Progenitor cell of endocrine pancreas (in vitro differentiated cells): ENCODE measurements at regions not wholly inside any gene's neighbourhood (a gene's known extent, or its start where the extent isn't known, plus 50 kb on each side); places are given as distances from the start of the nearest gene placed in this dataset.
A peak's percentile ranks its signal among the peaks of the same experiment; 100 is the strongest.
"Not testable (repeated sequence)": the region's sequence is repeated elsewhere in the genome, so short reads cannot be mapped to it uniquely, and the experiment has no call there.

Source experiments
- DNase-seq: peaks from one replicate; pipeline ENCODE4 v3.0.0; 2021; ENCODE audit warnings: low spot score; ENCODE audit not compliant: unreplicated experiment
- H3K27ac Mint-ChIP-seq: 2 replicates; pipeline ENCODE4 v1.8.0; 2021; ENCODE audit warnings: mild to moderate bottlenecking, moderate library complexity, mixed read lengths
- H3K27me3 Mint-ChIP-seq: 2 replicates; pipeline ENCODE4 v1.8.0; 2021; ENCODE audit warnings: mixed read lengths
- H3K36me3 Mint-ChIP-seq: 2 replicates; pipeline ENCODE4 v1.8.0; 2022; ENCODE audit warnings: mixed read lengths; ENCODE audit not compliant: insufficient read depth
- H3K4me1 Mint-ChIP-seq: 2 replicates; pipeline ENCODE4 v1.8.0; 2021; ENCODE audit warnings: low read depth, mixed read lengths
- H3K4me3 Mint-ChIP-seq: 2 replicates; pipeline ENCODE4 v1.8.0; 2021; ENCODE audit warnings: low read depth, mild to moderate bottlenecking, moderate library complexity, mixed read lengths
- H3K9me3 Mint-ChIP-seq: 2 replicates; pipeline ENCODE4 v1.8.0; 2021; ENCODE audit warnings: low read depth, mixed read lengths
- TF ChIP-seq, protein P1 (sequence below): fragments of 200-600 bp; sonication (generic); IDR thresholded peaks from one replicate; pipeline ENCODE4 v1.5.0; 2021; ENCODE audit warnings: antibody characterized with exemption, mild to moderate bottlenecking; ENCODE audit not compliant: unreplicated experiment

DNA sequence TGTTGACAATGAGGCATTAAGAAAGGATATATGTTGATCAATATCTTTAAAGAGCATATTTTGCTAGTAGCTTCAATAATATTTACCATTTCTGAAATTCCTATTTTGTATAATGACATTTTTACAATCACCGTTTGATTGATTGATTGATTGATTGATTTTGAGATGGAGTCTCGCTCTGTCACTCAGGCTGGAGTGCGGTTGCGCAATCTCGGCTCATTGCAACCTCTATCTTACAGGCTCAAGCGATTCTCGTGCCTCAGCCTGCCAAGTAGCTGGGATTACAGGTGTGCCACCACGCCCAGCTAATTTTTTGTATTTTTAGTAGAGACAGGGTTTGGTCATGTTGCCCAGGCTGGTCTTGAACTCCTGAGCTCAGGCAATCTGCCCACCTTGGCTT lies 150.9 kb upstream of the TEX13D start:
- not testable (repeated sequence) for H3K27me3 Mint-ChIP-seq, H3K4me1 Mint-ChIP-seq, DNase-seq, H3K36me3 Mint-ChIP-seq, H3K4me3 Mint-ChIP-seq, H3K27ac Mint-ChIP-seq
- H3K9me3 Mint-ChIP-seq, result peaks cover 19% of the 10 kb centered on the region

DNA sequence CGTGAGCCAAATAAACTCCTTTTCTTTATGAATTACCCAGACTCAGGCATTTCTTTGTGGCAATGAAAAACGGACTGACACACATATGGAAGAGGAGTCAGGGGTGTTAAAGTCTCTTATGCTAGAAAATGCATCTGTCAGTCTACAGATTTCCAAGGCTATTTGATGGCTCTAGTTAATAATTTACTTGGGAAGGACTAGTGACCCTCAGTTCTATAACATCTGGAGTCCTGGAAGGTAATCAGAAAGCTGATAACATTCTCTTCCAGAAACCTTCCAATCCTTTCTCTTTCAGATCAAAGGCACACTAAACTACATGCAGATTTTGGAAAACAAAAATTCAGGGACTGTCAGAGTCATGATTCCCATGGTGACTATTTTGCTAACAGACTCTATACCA lies 142.0 kb upstream of the TEX13D start:
- TF ChIP-seq, protein P1, sequence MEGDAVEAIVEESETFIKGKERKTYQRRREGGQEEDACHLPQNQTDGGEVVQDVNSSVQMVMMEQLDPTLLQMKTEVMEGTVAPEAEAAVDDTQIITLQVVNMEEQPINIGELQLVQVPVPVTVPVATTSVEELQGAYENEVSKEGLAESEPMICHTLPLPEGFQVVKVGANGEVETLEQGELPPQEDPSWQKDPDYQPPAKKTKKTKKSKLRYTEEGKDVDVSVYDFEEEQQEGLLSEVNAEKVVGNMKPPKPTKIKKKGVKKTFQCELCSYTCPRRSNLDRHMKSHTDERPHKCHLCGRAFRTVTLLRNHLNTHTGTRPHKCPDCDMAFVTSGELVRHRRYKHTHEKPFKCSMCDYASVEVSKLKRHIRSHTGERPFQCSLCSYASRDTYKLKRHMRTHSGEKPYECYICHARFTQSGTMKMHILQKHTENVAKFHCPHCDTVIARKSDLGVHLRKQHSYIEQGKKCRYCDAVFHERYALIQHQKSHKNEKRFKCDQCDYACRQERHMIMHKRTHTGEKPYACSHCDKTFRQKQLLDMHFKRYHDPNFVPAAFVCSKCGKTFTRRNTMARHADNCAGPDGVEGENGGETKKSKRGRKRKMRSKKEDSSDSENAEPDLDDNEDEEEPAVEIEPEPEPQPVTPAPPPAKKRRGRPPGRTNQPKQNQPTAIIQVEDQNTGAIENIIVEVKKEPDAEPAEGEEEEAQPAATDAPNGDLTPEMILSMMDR, result no peak
- Mint-ChIP-seq H3K36me3 (no peaks in the 10 kb centered on the region), H3K27me3 (no peaks in the 10 kb centered on the region), H3K4me1 (no peaks in the 10 kb centered on the region), H3K9me3 (peaks cover 4% of the 10 kb centered on the region), H3K4me3 (no peak overlapping the region), H3K27ac (no peak overlapping the region)
- no peak for DNase-seq

DNA sequence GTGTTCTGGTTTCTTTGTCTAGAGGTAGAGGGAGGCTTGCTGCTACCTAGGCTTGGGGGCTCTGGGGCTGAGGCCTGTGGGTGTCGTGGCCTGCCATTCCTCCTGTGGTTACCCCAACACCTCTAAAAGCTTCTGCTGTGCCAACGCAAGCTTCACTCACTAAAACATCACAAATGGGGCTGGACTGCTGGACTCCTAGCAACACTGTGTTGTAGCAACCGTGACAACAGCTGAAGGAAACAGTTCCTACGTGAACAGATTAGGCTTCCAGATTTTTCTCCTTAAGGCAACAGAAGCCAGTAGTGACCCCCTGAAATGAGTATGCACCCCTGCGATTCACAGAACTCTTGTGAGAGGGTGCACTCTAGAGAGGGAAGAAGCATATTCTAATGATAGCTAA lies 138.3 kb upstream of the TEX13D start:
- TF ChIP-seq, protein P1, result no peak
- Mint-ChIP-seq H3K4me1 (no peaks in the 10 kb centered on the region), H3K27me3 (no peaks in the 10 kb centered on the region), H3K27ac (peak overlapping the region; percentile 27), H3K4me3 (no peak overlapping the region), H3K36me3 (no peaks in the 10 kb centered on the region), H3K9me3 (no peaks in the 10 kb centered on the region)
- no peak for DNase-seq

DNA sequence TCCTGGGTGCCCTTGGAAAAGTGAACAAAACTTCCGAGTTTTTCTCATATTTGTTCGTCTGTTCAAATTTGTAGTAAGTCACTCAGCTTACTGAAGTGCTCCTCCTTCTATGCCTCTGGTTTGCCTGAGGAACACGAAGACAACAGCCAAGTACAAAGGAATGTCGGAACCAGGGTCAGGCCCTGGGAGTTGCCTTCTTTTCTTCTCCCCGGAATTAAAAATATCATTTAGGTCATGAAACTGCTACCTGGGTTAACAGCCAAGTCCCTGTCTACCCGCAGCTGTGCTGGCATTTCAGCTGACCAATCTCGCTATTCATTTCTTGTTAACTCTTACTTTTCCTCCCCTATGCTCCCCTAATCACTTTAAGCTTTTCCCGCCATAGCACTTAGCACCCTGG lies 137.6 kb upstream of the TEX13D start:
- no peaks in the 10 kb centered on the region for H3K9me3 Mint-ChIP-seq
- TF ChIP-seq, protein P1, result no peak
- no peak for DNase-seq
- no peak overlapping the region for H3K27ac Mint-ChIP-seq
- no peaks in the 10 kb centered on the region for H3K36me3 Mint-ChIP-seq
- H3K4me1 Mint-ChIP-seq, result no peaks in the 10 kb centered on the region
- H3K27me3 Mint-ChIP-seq, result no peaks in the 10 kb centered on the region
- H3K4me3 Mint-ChIP-seq, result no peak overlapping the region

DNA sequence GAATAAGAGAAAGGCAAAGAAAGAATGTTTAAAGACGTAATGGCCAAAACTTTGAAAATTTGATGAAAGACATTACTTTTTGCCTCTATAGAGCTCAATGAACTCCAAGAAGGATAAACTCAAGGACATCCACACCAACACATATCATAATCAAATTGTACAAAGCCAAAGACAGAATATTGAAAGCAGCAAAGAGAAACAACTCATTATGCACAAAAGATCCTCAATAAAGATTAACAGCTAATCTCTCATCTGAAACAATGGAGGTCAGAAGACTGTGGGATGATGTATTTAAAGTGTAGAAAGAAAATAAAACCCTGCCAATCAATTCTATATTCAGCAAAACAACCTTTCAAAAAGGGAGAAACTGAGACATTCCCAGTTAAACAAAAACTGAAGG lies 129.1 kb upstream of the TEX13D start:
- Mint-ChIP-seq H3K4me3 (no peak overlapping the region), H3K27ac (no peak overlapping the region), H3K27me3 (no peaks in the 10 kb centered on the region), H3K4me1 (no peaks in the 10 kb centered on the region), H3K9me3 (peaks cover 25% of the 10 kb centered on the region), H3K36me3 (peaks cover 1% of the 10 kb centered on the region)
- TF ChIP-seq, protein P1, result no peak
- no peak for DNase-seq

DNA sequence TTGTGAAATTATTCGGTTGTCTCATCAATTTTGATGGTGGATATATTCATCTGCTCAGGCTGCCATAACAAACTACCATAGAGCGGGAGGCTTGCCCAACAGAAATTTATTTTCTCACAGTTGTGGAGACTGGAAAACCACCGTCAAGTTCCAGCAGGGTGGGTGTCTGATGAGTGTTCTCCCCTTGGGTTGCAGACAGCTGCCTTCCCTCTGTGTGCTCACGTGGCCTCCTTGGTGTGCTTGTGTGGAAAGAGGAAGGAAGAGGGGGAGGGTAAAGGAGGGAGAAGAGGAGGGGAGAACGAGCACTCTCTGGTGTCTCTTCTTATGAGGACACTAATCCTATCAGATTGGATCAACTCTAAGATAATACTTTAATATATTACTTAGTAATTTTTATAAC lies 123.8 kb upstream of the TEX13D start:
- Mint-ChIP-seq H3K9me3 (peaks cover 11% of the 10 kb centered on the region), H3K27me3 (no peaks in the 10 kb centered on the region), H3K36me3 (no peaks in the 10 kb centered on the region), H3K4me3 (no peak overlapping the region), H3K27ac (no peak overlapping the region), H3K4me1 (peaks cover 4% of the 10 kb centered on the region)
- no peak for DNase-seq
- TF ChIP-seq, protein P1, result no peak
